ENCODE measurements at regions not wholly inside any gene's neighbourhood (a gene's known extent, or its start where the extent isn't known, plus 50 kb on each side); places are given as distances from the start of the nearest gene placed in this dataset.

DNA sequence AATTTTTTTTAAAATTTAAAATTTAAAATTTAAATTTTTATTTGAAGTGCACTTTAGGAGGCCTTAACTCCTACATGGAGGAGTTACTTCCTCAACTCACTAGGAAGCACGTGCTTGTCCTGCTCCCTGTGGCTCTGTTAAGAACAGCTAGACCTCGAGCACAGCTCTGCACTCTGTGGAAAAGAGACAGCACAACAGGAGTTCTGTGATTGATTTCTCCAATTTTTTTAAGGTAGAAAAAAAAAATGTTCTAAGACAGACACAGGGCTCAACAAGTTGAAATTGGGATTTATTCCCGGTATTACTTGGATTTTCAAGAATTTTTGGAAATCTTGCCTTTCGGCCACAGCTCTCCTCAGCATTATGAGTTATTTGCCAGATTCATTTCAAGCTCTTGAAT, 356.6 kb upstream of the LYPLAL1 start:
- no peak overlapping the region for H3K4me3 ChIP-seq (ENCODE audit: low read length)
- CTCF ChIA-PET: no interaction called here
- H3K27me3 ChIP-seq (ENCODE audit: insufficient read depth, low read length, poor library complexity, severe bottlenecking): no peaks in the 10 kb centered on the region
- no peak for DNase-seq
- Mint-ChIP-seq H3K27ac (no peak overlapping the region), H3K27me3 (no peaks in the 10 kb centered on the region), H3K36me3 (no peaks in the 10 kb centered on the region), H3K9me3 (peaks cover 0 to 7% (median 6%) of the 10 kb centered on the region in 5 donors), H3K4me3 (no peak overlapping the region), H3K4me1 (no peaks in the 10 kb centered on the region)
- H3K36me3 ChIP-seq (ENCODE audit: insufficient read depth, low read length): no peaks in the 10 kb centered on the region
- POLR2A ChIA-PET: no interaction called here
- no peaks in the 10 kb centered on the region for H3K4me1 ChIP-seq (ENCODE audit: insufficient read depth, low read length)
- no peak overlapping the region for H3K27ac ChIP-seq (ENCODE audit: low read depth, low read length)
- no peaks in the 10 kb centered on the region for H3K9me3 ChIP-seq (ENCODE audit: low read length)

DNA sequence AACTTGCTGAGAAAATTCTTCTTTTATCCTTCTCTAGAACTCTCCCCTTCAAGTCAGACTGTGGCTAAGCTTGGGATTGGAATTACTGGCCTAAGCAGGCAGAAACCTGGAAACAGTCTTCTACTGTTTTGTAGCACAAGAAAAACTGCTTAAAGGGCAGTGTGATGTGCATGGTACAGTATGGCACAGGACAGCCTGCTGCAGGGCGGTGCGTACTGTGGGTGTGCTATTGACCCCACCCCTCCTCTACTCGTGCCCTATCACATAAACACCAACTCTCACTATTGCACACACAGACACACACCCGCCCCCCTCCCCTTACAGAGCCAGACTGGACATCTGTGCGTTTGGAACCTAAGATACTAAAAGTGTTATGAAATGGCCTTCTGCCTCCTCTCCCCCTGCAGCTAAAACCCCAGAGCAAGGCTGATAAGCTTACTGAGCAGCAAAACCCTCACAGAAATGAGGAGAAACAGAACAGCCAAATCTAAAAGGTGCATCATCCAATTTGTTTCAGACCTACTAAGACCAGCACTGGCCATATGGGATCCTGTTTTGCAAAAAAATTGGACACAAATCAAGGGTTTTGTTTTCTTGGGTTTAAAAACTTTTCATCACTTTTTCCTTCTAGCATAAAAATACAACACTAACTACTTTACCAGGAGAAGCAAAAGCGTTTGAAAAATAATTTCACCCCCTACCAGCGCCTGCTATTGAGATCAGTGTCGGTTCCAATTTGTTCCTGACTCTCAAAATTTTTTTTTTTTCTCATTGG, 355.8 kb upstream of the LYPLAL1 start:
- no peaks in the 10 kb centered on the region for H3K4me1 ChIP-seq (ENCODE audit: insufficient read depth, low read length)
- Mint-ChIP-seq H3K27ac (no peak overlapping the region), H3K36me3 (no peaks in the 10 kb centered on the region), H3K27me3 (no peaks in the 10 kb centered on the region), H3K4me1 (no peaks in the 10 kb centered on the region), H3K9me3 (peaks cover 0 to 7% (median 6%) of the 10 kb centered on the region in 5 donors), H3K4me3 (no peak overlapping the region)
- ChIA-PET CTCF (no interaction called here), POLR2A (no interaction called here)
- H3K27ac ChIP-seq (ENCODE audit: low read depth, low read length): no peak overlapping the region
- no peak overlapping the region for H3K4me3 ChIP-seq (ENCODE audit: low read length)
- no peaks in the 10 kb centered on the region for H3K9me3 ChIP-seq (ENCODE audit: low read length)
- no peaks in the 10 kb centered on the region for H3K27me3 ChIP-seq (ENCODE audit: insufficient read depth, low read length, poor library complexity, severe bottlenecking)
- no peak for DNase-seq
- no peaks in the 10 kb centered on the region for H3K36me3 ChIP-seq (ENCODE audit: insufficient read depth, low read length)

DNA sequence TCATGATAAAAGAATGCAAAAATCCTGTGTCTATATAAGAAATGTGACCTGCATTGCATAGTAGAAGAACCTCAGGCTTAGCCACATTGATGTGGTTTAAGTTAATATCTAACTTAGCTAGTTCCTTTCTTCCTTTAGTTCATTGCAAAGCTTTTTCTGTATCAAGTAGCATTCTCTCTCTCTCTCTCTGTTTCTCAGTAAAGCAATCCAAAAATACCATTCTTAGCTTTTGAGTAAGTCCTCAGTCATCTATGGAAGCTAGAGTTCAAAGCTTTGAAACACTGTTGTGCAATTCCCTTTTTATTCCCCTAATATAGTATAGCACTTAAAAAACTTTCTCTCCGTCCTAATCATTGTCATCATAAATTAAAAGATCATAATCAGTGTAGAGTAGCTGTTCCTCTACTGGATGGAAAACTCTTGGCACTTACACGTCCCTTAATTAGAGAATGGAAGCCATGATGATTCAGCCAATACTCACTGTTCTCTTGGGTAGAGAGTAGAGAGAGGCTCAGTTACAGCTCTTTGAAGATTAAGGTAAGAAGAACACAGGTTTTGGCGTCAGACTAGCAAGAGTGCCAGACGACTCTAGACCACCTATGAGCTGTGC, 350.3 kb upstream of the LYPLAL1 start:
- no peak overlapping the region for H3K4me3 ChIP-seq (ENCODE audit: low read length)
- H3K27me3 ChIP-seq (ENCODE audit: insufficient read depth, low read length, poor library complexity, severe bottlenecking): no peaks in the 10 kb centered on the region
- CTCF ChIA-PET: no interaction called here
- no peaks in the 10 kb centered on the region for H3K4me1 ChIP-seq (ENCODE audit: insufficient read depth, low read length)
- DNase-seq: no peak
- Mint-ChIP-seq H3K4me1 (no peaks in the 10 kb centered on the region), H3K27me3 (no peaks in the 10 kb centered on the region), H3K36me3 (no peaks in the 10 kb centered on the region), H3K4me3 (no peak overlapping the region), H3K27ac (no peak overlapping the region), H3K9me3 (peaks cover 0 to 6% (median 4%) of the 10 kb centered on the region in 5 donors)
- POLR2A ChIA-PET: no interaction called here
- no peak overlapping the region for H3K27ac ChIP-seq (ENCODE audit: low read depth, low read length)
- H3K9me3 ChIP-seq (ENCODE audit: low read length): no peaks in the 10 kb centered on the region
- H3K36me3 ChIP-seq (ENCODE audit: insufficient read depth, low read length): no peaks in the 10 kb centered on the region

DNA sequence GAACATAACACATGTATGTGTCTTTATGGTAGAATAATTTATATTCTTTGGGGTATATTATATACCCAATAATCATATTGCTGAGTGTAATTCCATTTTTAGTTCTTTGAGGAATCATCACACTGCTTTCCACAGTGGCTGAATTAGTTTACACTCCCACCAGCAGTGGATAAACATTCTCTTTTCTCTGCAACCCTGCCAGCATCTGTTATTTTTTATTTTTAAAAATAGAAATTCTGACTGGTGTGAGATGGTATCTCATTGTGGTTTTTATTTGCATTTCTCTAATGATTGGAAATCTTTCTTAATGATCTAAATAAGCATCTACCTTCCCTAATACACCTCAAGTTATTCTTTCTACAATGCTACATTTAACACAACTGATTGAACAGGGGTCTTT, 346.2 kb upstream of the LYPLAL1 start:
- no peak overlapping the region for H3K27ac ChIP-seq (ENCODE audit: low read depth, low read length)
- H3K36me3 Mint-ChIP-seq: no peaks in the 10 kb centered on the region
- no peak overlapping the region for H3K27ac Mint-ChIP-seq
- ChIA-PET POLR2A (no interaction called here), CTCF (no interaction called here)
- no peaks in the 10 kb centered on the region for H3K4me1 Mint-ChIP-seq
- H3K9me3 Mint-ChIP-seq: peaks cover 0 to 2% (median 0%) of the 10 kb centered on the region in 5 donors
- no peaks in the 10 kb centered on the region for H3K36me3 ChIP-seq (ENCODE audit: insufficient read depth, low read length)
- H3K27me3 ChIP-seq (ENCODE audit: insufficient read depth, low read length, poor library complexity, severe bottlenecking): no peaks in the 10 kb centered on the region
- no peak overlapping the region for H3K4me3 ChIP-seq (ENCODE audit: low read length)
- no peak for DNase-seq
- no peaks in the 10 kb centered on the region for H3K9me3 ChIP-seq (ENCODE audit: low read length)
- H3K27me3 Mint-ChIP-seq: no peaks in the 10 kb centered on the region
- H3K4me3 Mint-ChIP-seq: no peak overlapping the region
- H3K4me1 ChIP-seq (ENCODE audit: insufficient read depth, low read length): no peaks in the 10 kb centered on the region

DNA sequence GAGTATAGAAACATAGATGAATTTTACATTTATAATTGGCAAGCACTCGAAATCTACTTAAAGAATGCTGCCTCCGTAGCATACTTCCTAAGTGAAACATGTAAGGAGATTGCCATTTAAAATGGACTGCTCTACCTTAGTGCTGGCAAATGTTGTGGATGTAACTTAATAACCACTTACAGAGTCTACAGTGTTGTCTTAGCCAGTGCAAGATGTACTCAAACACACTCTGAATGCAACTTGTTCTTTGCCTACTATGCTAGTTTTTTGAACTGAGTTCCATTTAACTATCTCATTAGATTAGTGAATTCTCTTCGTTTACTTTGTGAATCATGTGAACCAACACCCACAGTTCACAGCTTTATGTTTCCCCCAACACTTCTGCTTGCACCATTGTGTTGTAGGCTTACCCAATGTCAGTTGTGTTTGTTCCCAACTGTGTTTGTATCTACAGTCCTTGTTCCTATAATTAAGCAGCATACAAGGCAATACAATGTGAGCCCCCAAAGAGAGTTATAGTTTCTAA, 345.5 kb upstream of the LYPLAL1 start:
- Histone ChIP-seq H3K4me1 (ENCODE audit: insufficient read depth, low read length) (no peaks in the 10 kb centered on the region), H3K4me3 (ENCODE audit: low read length) (no peak overlapping the region), H3K27me3 (ENCODE audit: insufficient read depth, low read length, poor library complexity, severe bottlenecking) (no peaks in the 10 kb centered on the region), H3K9me3 (ENCODE audit: low read length) (no peaks in the 10 kb centered on the region), H3K27ac (ENCODE audit: low read depth, low read length) (no peak overlapping the region), H3K36me3 (ENCODE audit: insufficient read depth, low read length) (no peaks in the 10 kb centered on the region)
- DNase-seq: no peak
- no peaks in the 10 kb centered on the region for H3K27me3 Mint-ChIP-seq
- H3K27ac Mint-ChIP-seq: no peak overlapping the region
- H3K36me3 Mint-ChIP-seq: no peaks in the 10 kb centered on the region
- ChIA-PET CTCF (no interaction called here), POLR2A (no interaction called here)
- H3K4me3 Mint-ChIP-seq: no peak overlapping the region
- H3K4me1 Mint-ChIP-seq: no peaks in the 10 kb centered on the region
- H3K9me3 Mint-ChIP-seq: peaks cover 0 to 2% (median 0%) of the 10 kb centered on the region in 5 donors

DNA sequence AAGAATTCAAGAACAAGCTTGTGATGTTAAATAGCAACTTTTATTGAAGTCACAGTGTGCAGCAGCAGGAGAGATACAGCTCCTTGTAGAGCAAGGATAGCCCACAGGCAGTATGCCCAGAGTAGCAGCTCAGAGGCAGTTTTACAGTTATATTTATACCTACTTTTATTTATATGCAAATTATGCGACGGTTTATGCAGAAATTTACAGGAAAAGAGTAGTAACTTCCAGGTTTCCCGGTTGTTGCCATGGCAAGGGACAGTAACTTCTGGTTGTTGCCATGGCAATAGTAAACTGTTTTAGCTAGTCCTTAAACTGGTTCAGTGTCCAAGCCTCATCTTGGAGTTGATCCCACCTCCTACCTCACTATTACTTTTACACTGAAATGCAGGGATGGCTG, 344.6 kb upstream of the LYPLAL1 start:
- no peak for DNase-seq
- H3K36me3 ChIP-seq (ENCODE audit: insufficient read depth, low read length): no peaks in the 10 kb centered on the region
- H3K4me3 Mint-ChIP-seq: no peak overlapping the region
- no peaks in the 10 kb centered on the region for H3K4me1 Mint-ChIP-seq
- ChIA-PET POLR2A (no interaction called here), CTCF (no interaction called here)
- peaks cover 0 to 2% (median 0%) of the 10 kb centered on the region in 5 donors for H3K9me3 Mint-ChIP-seq
- H3K4me1 ChIP-seq (ENCODE audit: insufficient read depth, low read length): no peaks in the 10 kb centered on the region
- no peak overlapping the region for H3K27ac Mint-ChIP-seq
- no peaks in the 10 kb centered on the region for H3K9me3 ChIP-seq (ENCODE audit: low read length)
- no peak overlapping the region for H3K27ac ChIP-seq (ENCODE audit: low read depth, low read length)
- H3K4me3 ChIP-seq (ENCODE audit: low read length): no peak overlapping the region
- H3K36me3 Mint-ChIP-seq: peaks cover 0 to under 1% (median 0%) of the 10 kb centered on the region in 3 donors
- H3K27me3 Mint-ChIP-seq: no peaks in the 10 kb centered on the region
- H3K27me3 ChIP-seq (ENCODE audit: insufficient read depth, low read length, poor library complexity, severe bottlenecking): no peaks in the 10 kb centered on the region

DNA sequence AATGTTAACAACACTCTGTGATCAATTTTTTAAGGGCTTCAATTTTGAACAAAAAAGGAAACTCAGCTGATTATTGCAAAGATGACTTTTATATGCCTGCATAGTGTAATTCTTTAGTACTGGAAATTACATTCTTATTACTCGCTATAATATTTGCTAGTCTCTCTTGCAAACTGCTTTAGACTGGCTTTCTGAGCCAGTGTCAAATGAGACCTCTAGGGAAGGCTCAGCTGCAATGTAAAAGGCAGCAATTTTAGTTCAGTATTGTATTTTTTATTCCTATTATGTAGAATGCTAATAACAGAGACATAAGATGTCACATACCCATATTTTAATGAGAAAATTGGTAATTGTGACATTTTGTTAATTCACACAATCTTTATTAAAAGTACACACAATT, 338.1 kb upstream of the LYPLAL1 start:
- no peak overlapping the region for H3K27ac Mint-ChIP-seq

DNA sequence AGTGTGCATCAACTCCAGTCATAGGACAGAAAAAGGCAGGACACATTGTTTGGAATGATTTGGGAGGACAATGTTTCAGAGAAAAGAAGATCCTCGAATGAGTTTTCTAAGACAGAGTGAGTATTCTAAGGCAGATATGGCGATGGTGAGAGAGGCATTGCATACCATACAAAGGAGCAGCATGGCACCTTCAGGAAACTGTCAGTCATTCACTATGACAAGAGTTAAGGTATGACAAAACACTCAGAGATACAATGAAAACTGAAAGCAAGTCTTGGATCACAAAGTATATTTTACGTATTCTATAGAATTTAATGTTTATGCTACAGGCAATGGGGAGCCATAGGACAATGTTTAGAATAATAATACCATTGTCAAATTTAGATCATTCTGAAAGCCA, 337.4 kb upstream of the LYPLAL1 start:
- POLR2A ChIA-PET: no interaction called here
- Histone ChIP-seq H3K4me3 (ENCODE audit: low read length) (no peak overlapping the region), H3K9me3 (ENCODE audit: low read length) (no peaks in the 10 kb centered on the region), H3K4me1 (ENCODE audit: insufficient read depth, low read length) (no peaks in the 10 kb centered on the region), H3K36me3 (ENCODE audit: insufficient read depth, low read length) (no peaks in the 10 kb centered on the region), H3K27me3 (ENCODE audit: insufficient read depth, low read length, poor library complexity, severe bottlenecking) (no peaks in the 10 kb centered on the region), H3K27ac (ENCODE audit: low read depth, low read length) (no peak overlapping the region)
- Mint-ChIP-seq H3K9me3 (peaks cover 0 to 12% (median 5%) of the 10 kb centered on the region in 5 donors), H3K27me3 (no peaks in the 10 kb centered on the region), H3K4me3 (no peak overlapping the region), H3K4me1 (no peaks in the 10 kb centered on the region), H3K36me3 (peaks cover 0 to 3% (median 0%) of the 10 kb centered on the region in 3 donors), H3K27ac (no peak overlapping the region)
- CTCF ChIA-PET: no interaction called here
- no peak for DNase-seq

More for the DNA sequence above, 338.1 kb upstream of the LYPLAL1 start:
- no peak overlapping the region for H3K4me3 Mint-ChIP-seq
- POLR2A ChIA-PET: no interaction called here
- Histone ChIP-seq H3K27ac (ENCODE audit: low read depth, low read length) (no peak overlapping the region), H3K4me1 (ENCODE audit: insufficient read depth, low read length) (no peaks in the 10 kb centered on the region), H3K27me3 (ENCODE audit: insufficient read depth, low read length, poor library complexity, severe bottlenecking) (no peaks in the 10 kb centered on the region), H3K9me3 (ENCODE audit: low read length) (no peaks in the 10 kb centered on the region), H3K4me3 (ENCODE audit: low read length) (no peak overlapping the region), H3K36me3 (ENCODE audit: insufficient read depth, low read length) (no peaks in the 10 kb centered on the region)
- DNase-seq: no peak
- H3K9me3 Mint-ChIP-seq: peaks cover 0 to 8% (median 1%) of the 10 kb centered on the region in 5 donors
- H3K27me3 Mint-ChIP-seq: no peaks in the 10 kb centered on the region
- peaks cover 0 to 1% (median 0%) of the 10 kb centered on the region in 3 donors for H3K36me3 Mint-ChIP-seq
- H3K4me1 Mint-ChIP-seq: no peaks in the 10 kb centered on the region
- CTCF ChIA-PET: no interaction called here
